Liver (tissue), 8 donors: ENCODE measurements at regions not wholly inside any gene's neighbourhood (a gene's known extent, or its start where the extent isn't known, plus 50 kb on each side); places are given as distances from the start of the nearest gene placed in this dataset.

Experiments used
- DNase-seq: peaks from one replicate; pipeline ENCODE4 v3.0.0-alpha.2; 2017; ENCODE audit warnings: low spot score
- H3K27ac ChIP-seq, 2 donors: one replicate each; pipeline ENCODE4 v1.7.0; 2013; ENCODE audit warnings: inconsistent platforms in 2 of 2, low read length in 2 of 2, control low read depth in 1 of 2, low read depth in 1 of 2, mild to moderate bottlenecking in 1 of 2
- H3K27me3 ChIP-seq, 4 donors: one replicate each; pipeline versions ENCODE4 v1.6.1 to v1.7.0; 2013; ENCODE audit warnings: low read length in 3 of 4, inconsistent platforms in 1 of 4, mild to moderate bottlenecking in 1 of 4, moderate library complexity in 1 of 4; ENCODE audit not compliant: control insufficient read depth in 4 of 4, insufficient read depth in 4 of 4
- H3K36me3 ChIP-seq, 4 donors: one replicate each; pipeline versions ENCODE4 v1.6.1 to v1.7.0; 2013; ENCODE audit warnings: low read length in 3 of 4, mild to moderate bottlenecking in 3 of 4, low read depth in 1 of 4, moderate library complexity in 1 of 4; ENCODE audit not compliant: control insufficient read depth in 4 of 4, insufficient read depth in 3 of 4
- H3K4me1 ChIP-seq, 4 donors: one replicate each; pipeline versions ENCODE4 v1.6.1 to v1.7.0; 2013; ENCODE audit warnings: low read length in 3 of 4, mild to moderate bottlenecking in 3 of 4, moderate library complexity in 1 of 4; ENCODE audit not compliant: control insufficient read depth in 4 of 4, insufficient read depth in 4 of 4
- H3K4me3 ChIP-seq, 3 donors: one replicate each; pipeline versions ENCODE4 v1.6.1 to v1.7.0; 2013; ENCODE audit warnings: low read length in 3 of 3, control low read depth in 1 of 3, low read depth in 1 of 3, mild to moderate bottlenecking in 1 of 3
- H3K9ac ChIP-seq, 2 donors: one replicate each; pipeline ENCODE4 v1.7.0; 2013; ENCODE audit warnings: low read length in 2 of 2, mild to moderate bottlenecking in 2 of 2, moderate library complexity in 2 of 2, control low read depth in 1 of 2, low read depth in 1 of 2
- H3K9me3 ChIP-seq, 4 donors: one replicate each; pipeline versions ENCODE4 v1.6.1 to v1.7.0; 2013; ENCODE audit warnings: low read length in 3 of 4; ENCODE audit not compliant: control insufficient read depth in 4 of 4
- ATF3 ChIP-seq: IDR thresholded peaks from 2 replicates; pipeline ENCODE4 v1.6.1; 2016; ENCODE audit warnings: antibody characterized with exemption
- CTCF ChIP-seq: fragments of 150-350 bp; IDR thresholded peaks from 2 replicates; pipeline ENCODE4 v1.5.1; 2017; ENCODE audit warnings: improper control_type of control experiment, low read depth, low read length; ENCODE audit not compliant: missing input control
- FOXA1 ChIP-seq: IDR thresholded peaks from 2 replicates; pipeline ENCODE4 v1.6.1; 2016; ENCODE audit warnings: antibody characterized with exemption
- FOXA2 ChIP-seq: IDR thresholded peaks from 2 replicates; pipeline ENCODE4 v1.6.1; 2016; ENCODE audit warnings: antibody characterized with exemption
- GABPA ChIP-seq, 2 donors: IDR thresholded peaks in 1 of 2; conservative IDR thresholded peaks in 1 of 2; 2 replicates each; pipeline ENCODE4 v1.6.1; 2016; ENCODE audit warnings: antibody characterized with exemption in 2 of 2, mild to moderate bottlenecking in 1 of 2, moderate library complexity in 1 of 2
- HNF4G ChIP-seq: IDR thresholded peaks from 2 replicates; pipeline ENCODE4 v1.6.1; 2016; ENCODE audit warnings: antibody characterized with exemption
- JUND ChIP-seq, 2 donors: IDR thresholded peaks; 2 replicates each; pipeline ENCODE4 v1.6.1; 2016; ENCODE audit warnings: antibody characterized with exemption in 2 of 2
- NR2F2 ChIP-seq: IDR thresholded peaks from 2 replicates; pipeline ENCODE4 v1.6.1; 2016; ENCODE audit warnings: antibody characterized with exemption
- RAD21 ChIP-seq, 2 donors: IDR thresholded peaks; 2 replicates each; pipeline ENCODE4 v1.6.1; 2016; ENCODE audit warnings: antibody characterized with exemption in 2 of 2, mild to moderate bottlenecking in 2 of 2
- REST ChIP-seq: IDR thresholded peaks from 2 replicates; pipeline ENCODE4 v1.6.1; 2016; ENCODE audit warnings: antibody characterized with exemption, mild to moderate bottlenecking
- RXRA ChIP-seq, 2 donors: IDR thresholded peaks; 2 replicates each; pipeline ENCODE4 v1.6.1; 2017 to 2018; ENCODE audit warnings: antibody characterized with exemption in 2 of 2, mild to moderate bottlenecking in 1 of 2
- SP1 ChIP-seq: IDR thresholded peaks from 2 replicates; pipeline ENCODE4 v1.6.1; 2018; ENCODE audit warnings: antibody characterized with exemption, mild to moderate bottlenecking
- TAF1 ChIP-seq: conservative IDR thresholded peaks from 2 replicates; pipeline ENCODE4 v1.6.1; 2016; ENCODE audit warnings: antibody characterized with exemption, mild to moderate bottlenecking
- YY1 ChIP-seq: IDR thresholded peaks from 2 replicates; pipeline ENCODE4 v1.6.1; 2016; ENCODE audit warnings: antibody characterized with exemption, mild to moderate bottlenecking
- ZBTB33 ChIP-seq: IDR thresholded peaks from 2 replicates; pipeline ENCODE4 v1.6.1; 2016; ENCODE audit warnings: antibody characterized with exemption
- WGBS: extraction: QIAGEN DNeasy Blood & Tissue Kit; methylation state at CpG from one replicate; pipeline ENCODE4 v1.1.7; 2013; 5-methylcytosine and 5-hydroxymethylcytosine counted together
- donor health status: healthy.
- donor health status: healthy.
- donor health status: healthy.
- donor health status: healthy.
- donor health status: healthy.

- no peak overlapping the region for H3K9ac ChIP-seq
Observed at GRCh38 chr16:82373976-82374375, 204.0 kb upstream of the MPHOSPH6 start.

GRCh38 chr16:82370282-82370681 is 200.3 kb upstream of the MPHOSPH6 start:
- 97% methylated on average over 1 of the region's 1 CpG for WGBS
- Histone ChIP-seq H3K9ac (no peak overlapping the region), H3K27me3 (no peaks in the 10 kb centered on the region), H3K36me3 (no peaks in the 10 kb centered on the region), H3K4me3 (no peak overlapping the region), H3K27ac (no peak overlapping the region), H3K9me3 (no peaks in the 10 kb centered on the region), H3K4me1 (no peaks in the 10 kb centered on the region)
- DNase-seq = no peak
- TF ChIP-seq ATF3 = no peak
- no peak for TF ChIP-seq TAF1
- no peak for TF ChIP-seq SP1
- no peak for TF ChIP-seq CTCF
- TF ChIP-seq HNF4G = no peak
- TF ChIP-seq FOXA2 = no peak
- no peak for TF ChIP-seq GABPA (IDR thresholded peaks at IDR 0.05 in 1 of 2, conservative IDR thresholded peaks at IDR 0.05 in 1 of 2)
- no peak for TF ChIP-seq RAD21 (IDR thresholded peaks at IDR 0.05)
- TF ChIP-seq ZBTB33 = no peak

More at GRCh38 chr16:82373976-82374375, 204.0 kb upstream of the MPHOSPH6 start:
- H3K27me3 ChIP-seq = no peaks in the 10 kb centered on the region
- DNase-seq = no peak
- H3K27ac ChIP-seq = no peak overlapping the region
- H3K9me3 ChIP-seq = no peaks in the 10 kb centered on the region
- TF ChIP-seq FOXA1 (no peak), ZBTB33 (no peak), NR2F2 (no peak), JUND (IDR thresholded peaks at IDR 0.05) (no peak), YY1 (no peak), RXRA (IDR thresholded peaks at IDR 0.05) (no peak), REST (no peak)
- WGBS = 79% methylated on average over 2 of the region's 2 CpGs
- H3K4me3 ChIP-seq = no peak overlapping the region
- H3K36me3 ChIP-seq = no peaks in the 10 kb centered on the region
- H3K4me1 ChIP-seq = no peaks in the 10 kb centered on the region
